HG02973 (cell line): ENCODE measurements at regions not wholly inside any gene's neighbourhood (a gene's known extent, or its start where the extent isn't known, plus 50 kb on each side); places are given as distances from the start of the nearest gene placed in this dataset.
"Not testable (repeated sequence)": the region's sequence is repeated elsewhere in the genome, so short reads cannot be mapped to it uniquely, and the experiment has no call there.

Experiments used
- ATAC-seq: cut with Tn5 transposase; IDR thresholded peaks from one replicate; pipeline ENCODE4 v1.9.1; 2021; ENCODE audit warnings: moderate library complexity; ENCODE audit not compliant: unreplicated experiment

- no peak for ATAC-seq
These were observed 52.9 kb upstream of the HDDC2 start for GRCh38 chr6:125354649-125355048.

GRCh38 chr6:125356884-125357283 lies 55.1 kb upstream of the HDDC2 start:
- peak; percentile 64 for ATAC-seq

DNA sequence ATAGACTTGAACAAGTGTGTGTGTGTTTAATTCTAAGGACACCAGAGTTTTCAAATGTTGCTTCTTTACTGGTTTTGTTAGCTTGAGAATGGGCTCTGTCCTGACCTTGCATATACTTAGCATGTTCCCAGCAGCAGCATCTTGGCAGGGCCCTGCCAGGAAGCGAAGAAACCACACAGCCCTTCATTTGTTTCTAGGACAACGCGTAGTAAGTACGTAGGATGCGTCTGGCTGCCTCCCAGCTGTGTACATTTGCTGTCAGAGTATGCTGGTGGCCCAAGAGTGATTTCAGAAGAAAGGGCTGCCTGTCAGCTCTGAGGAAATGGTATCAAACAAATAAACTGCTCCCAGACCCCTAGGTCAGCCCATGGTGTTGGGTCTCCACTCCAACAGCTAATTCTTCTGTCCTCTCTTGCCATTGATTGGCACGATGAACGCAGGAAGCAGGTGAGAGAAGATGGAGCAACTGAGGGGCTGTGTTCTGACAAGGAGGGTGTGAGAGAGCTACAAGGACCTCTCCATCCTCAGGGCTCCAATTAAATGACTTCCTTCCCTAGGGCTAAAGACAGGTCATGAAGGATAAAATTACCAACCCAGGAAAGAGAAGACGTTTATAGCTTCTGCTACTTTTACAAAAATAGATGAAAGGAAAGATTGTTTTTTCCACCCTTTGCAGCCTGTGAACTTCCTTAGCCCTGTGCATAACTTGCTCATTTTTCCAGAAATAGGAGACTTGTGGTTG lies 55.9 kb upstream of the HDDC2 start:
- peak; percentile 70 for ATAC-seq

GRCh38 chr6:125358898-125359297 lies 57.1 kb upstream of the HDDC2 start:
- ATAC-seq: no peak

- ATAC-seq: no peak
These were observed 60.1 kb upstream of the HDDC2 start for GRCh38 chr6:125361868-125362267.

DNA sequence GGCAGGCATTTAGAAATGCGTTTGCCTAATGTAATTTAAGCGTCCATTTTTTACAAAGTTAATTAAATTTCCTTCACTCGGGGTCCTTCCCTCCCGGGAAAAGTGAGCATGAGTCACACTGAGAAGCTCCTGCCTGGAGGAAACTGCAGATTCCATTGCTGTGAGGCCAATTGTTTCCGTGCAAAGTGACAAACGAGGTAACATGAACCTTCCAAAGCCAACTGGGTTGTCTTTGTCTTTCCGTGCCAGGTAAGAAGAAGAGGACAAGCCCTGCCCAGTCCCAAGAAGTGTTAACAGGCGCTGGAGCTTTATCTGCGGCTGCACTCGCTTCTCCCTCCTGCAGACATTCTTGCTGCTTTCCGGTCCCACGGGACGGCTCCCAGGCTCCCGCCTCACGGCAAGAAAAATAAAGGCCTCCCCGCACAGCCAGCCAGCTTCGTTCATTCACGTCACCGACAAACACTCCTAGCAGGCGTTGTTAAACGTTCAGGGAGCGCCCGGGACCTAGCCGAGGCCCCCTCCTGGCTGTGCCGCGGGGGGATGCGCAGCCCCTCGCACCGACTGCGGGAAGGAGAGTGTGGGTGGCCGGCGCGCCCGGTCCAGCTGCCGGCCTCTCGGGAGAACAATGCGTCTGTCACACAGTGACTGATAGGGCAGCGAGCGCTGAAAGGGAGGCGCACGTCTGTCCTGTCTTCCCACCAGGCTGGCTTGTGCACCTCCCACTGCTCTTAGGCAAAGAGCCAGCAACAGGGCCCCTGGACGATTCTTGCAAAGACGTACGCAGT lies 61.5 kb upstream of the HDDC2 start:
- ATAC-seq: no peak

- no peak for ATAC-seq
These were observed 62.0 kb upstream of the HDDC2 start for GRCh38 chr6:125363824-125364165.

- ATAC-seq: no peak
These were observed 63.5 kb upstream of the HDDC2 start for GRCh38 chr6:125365230-125365629.

- no peak for ATAC-seq
These were observed 65.4 kb upstream of the HDDC2 start for GRCh38 chr6:125367036-125367782.

- ATAC-seq: no peak
These were observed 68.6 kb upstream of the HDDC2 start for GRCh38 chr6:125370343-125370742.

- no peak for ATAC-seq
These were observed 73.2 kb upstream of the HDDC2 start for GRCh38 chr6:125375013-125375412.

DNA sequence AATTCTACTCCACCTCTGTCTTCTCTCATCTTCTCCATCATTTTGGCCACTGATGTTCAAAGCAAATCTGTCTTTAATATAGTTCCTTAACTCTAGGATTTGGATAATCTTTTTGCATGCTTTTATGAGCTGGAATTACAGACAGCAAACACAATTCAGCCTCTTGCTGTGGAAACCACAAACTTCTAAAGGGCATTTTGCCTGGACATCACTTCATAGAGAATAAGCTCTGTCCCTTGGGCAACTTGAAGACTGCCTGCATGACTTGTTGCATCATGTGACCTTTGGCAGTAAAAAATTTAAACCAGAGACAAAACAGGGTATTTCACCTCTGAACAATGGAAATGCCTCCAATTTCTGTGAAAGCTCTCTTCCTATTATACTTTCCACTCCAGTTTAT lies 74.1 kb upstream of the HDDC2 start:
- no peak for ATAC-seq

DNA sequence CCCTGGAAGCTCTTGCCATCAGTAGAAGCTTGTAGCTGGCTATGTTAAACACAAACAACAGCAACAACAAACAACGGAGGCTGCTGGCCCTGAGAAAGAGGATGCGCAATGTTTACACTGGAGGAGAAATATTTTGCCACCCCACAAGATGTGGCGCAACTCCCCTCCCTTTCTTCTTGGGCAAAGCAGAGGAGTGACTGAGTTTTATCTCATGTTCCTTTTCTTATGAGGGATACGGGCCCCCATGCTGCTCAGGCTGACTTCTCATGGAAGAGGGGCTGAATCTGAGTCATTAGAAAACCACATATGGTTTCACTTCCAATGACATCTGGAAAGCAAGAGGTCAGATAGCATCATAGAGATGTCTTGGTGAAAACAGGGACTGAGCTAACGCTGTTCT lies 75.9 kb upstream of the HDDC2 start:
- ATAC-seq: no peak

GRCh38 chr6:125379174-125379573 lies 77.4 kb upstream of the HDDC2 start:
- ATAC-seq: no peak

GRCh38 chr6:125380474-125380873 lies 78.7 kb upstream of the HDDC2 start:
- no peak for ATAC-seq

DNA sequence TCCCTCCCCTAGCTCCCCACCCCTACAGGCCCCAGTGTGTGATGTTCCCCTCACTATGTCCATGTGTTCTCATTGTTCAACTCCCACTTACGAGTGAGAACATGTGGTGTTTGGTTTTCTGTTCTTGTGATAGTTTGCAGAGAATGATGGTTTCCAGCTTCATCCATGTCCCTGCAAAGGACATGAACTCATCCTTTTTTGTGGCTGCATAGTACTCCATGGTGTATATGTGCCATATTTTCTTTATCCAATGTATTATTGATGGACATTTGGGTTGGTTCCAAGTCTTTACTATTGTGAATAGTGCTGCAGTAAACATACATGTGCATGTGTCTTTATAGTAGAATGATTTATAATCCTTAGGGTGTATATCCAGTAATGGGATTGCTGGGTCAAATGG lies 84.6 kb upstream of the HDDC2 start:
- ATAC-seq: not testable (repeated sequence)

DNA sequence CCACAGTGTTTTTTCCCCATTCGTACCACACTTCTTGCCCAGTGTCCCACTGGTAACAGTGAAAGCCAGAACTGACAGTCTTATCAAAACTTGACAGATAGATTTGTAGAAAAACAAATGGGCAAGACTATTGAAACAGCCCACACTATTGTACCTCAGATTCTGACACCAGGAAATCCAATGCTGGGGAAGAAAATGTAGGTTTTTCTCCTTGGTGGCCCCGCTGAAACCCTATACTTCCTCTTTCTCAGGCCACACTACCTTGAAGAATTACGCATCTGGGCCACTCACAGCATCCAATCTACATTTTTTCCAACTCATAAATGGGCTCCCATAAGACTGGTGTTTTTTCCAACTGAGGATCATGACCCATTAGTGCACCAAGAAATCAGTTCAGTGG lies 90.9 kb upstream of the HDDC2 start:
- ATAC-seq: peak; percentile 82

- ATAC-seq: no peak
These were observed 91.7 kb upstream of the HDDC2 start for GRCh38 chr6:125393449-125393858.

- ATAC-seq: no peak
These were observed 105.0 kb upstream of the HDDC2 start for GRCh38 chr6:125406741-125407140.

- no peak for ATAC-seq
These were observed 112.7 kb upstream of the HDDC2 start for GRCh38 chr6:125414507-125414906.

DNA sequence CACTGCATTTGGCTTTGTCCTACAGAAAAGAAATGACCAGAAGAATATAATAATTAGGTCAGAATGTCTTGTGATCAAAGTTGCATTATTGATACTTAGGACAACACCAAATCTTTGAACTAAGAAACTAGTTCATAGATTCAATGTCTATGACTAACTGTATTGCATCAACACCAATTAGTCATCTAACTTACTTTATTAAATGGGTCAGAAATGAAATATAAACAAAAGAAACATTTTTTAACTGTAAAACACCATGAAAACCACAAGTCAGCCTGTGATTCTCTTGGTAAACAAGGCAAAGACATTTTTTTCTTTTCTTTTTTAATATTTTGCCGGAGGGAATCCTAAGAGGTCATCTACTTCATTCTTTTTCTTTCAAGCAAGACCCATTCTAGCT lies 114.1 kb upstream of the HDDC2 start:
- ATAC-seq: no peak

- ATAC-seq: no peak
These were observed 120.1 kb upstream of the HDDC2 start for GRCh38 chr6:125421836-125422235.
